Ovary (tissue), 7 donors: ENCODE measurements at regions not wholly inside any gene's neighbourhood (a gene's known extent, or its start where the extent isn't known, plus 50 kb on each side); places are given as distances from the start of the nearest gene placed in this dataset.

Source experiments
- DNase-seq, 5 donors: peaks; one replicate each; pipeline ENCODE4 v3.0.0-alpha.2; 2019 to 2020
- H3K27ac ChIP-seq, 2 donors: fragments of 200-600 bp; one replicate each; pipeline versions ENCODE4 v1.5.1 to v1.8.0; 2019 to 2022
- H3K27me3 ChIP-seq: fragments of 200-600 bp; one replicate; pipeline ENCODE4 v1.8.0; 2022
- H3K36me3 ChIP-seq: fragments of 200-600 bp; sonication (generic); one replicate; pipeline ENCODE4 v1.5.1; 2019
- H3K4me1 ChIP-seq: one replicate; pipeline ENCODE4 v1.8.1; 2013; ENCODE audit warnings: mild to moderate bottlenecking, moderate library complexity; ENCODE audit not compliant: insufficient read depth
- H3K4me3 ChIP-seq: fragments of 200-600 bp; sonication (generic); one replicate; pipeline ENCODE4 v1.5.1; 2017
- H3K9me3 ChIP-seq, 2 donors: fragments of 200-600 bp in 1 of 2; sonication (generic) in 1 of 2; one replicate each; pipeline versions ENCODE4 v1.5.1 to v1.8.1; 2013 to 2019; ENCODE audit warnings: mild to moderate bottlenecking in 1 of 2, moderate library complexity in 1 of 2
- CTCF ChIP-seq, 3 donors: fragments of 450-650 bp in 2 of 3; fragments of 200-600 bp in 1 of 3; IDR thresholded peaks; one replicate each; pipeline versions ENCODE4 v1.5.1 to v1.8.0; 2016 to 2022; ENCODE audit warnings: antibody characterized with exemption in 3 of 3, mild to moderate bottlenecking in 1 of 3
- EP300 ChIP-seq: sonication (generic); formaldehyde crosslinking; IDR thresholded peaks from one replicate; pipeline ENCODE4 v1.6.1; 2017; ENCODE audit warnings: antibody characterized with exemption
- POLR2A ChIP-seq: fragments of 450-650 bp; IDR thresholded peaks from one replicate; pipeline ENCODE4 v1.6.1; 2017; ENCODE audit warnings: antibody characterized with exemption, mild to moderate bottlenecking, moderate library complexity
- WGBS, 3 donors: extraction: QIAGEN DNeasy Blood & Tissue Kit in 1 of 3; methylation state at CpG; one replicate each; pipeline versions ENCODE4 v1.1.5 to v1.1.7; 2013 to 2017; 5-methylcytosine and 5-hydroxymethylcytosine counted together
- intact Hi-C, 4 donors: fragments of 100-400 bp; cut with DNase I; formaldehyde crosslinking; loops; one replicate each; pipeline versions ENCODE4 v1.11.0 to v1.15.1; 2022 to 2023
- donor health status: DM: no; HTN: no; CAD: no; lungs with moderate emphysema.
- donor health status: DM: no; HTN: no; CAD: no.
- donor health status: Bipolar disorder and iron deficiency.
- donor health status: DM: no; HTN: no; CAD: no.
- donor health status: DM: yes; HTN: yes; CAD: no.

DNA sequence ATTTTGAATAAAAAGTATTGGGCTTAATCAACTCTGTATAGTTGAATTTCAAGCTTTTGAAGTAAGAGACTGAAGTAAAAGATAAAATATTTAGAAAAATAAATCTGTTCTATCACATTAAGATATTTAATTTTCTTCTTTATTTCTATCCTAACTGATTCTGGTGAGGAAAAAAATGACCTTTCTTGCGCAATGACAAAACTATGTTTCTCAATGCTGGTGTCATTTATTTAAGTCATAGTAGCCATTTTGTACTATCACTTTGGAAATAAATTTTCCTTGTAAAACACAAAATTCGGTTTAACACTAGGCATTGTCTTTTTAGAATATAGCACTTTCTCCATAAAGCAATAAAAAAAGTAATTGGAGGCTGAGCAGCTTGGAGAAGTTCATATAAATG lies 728.0 kb downstream of the CDH9 start:
- 60 to 67% (median 63%) methylated on average over 2 of the region's 2 CpGs for WGBS, 3 donors
- Histone ChIP-seq H3K4me1 (no peaks in the 10 kb centered on the region), H3K27ac (no peak overlapping the region), H3K27me3 (no peaks in the 10 kb centered on the region), H3K4me3 (no peak overlapping the region), H3K9me3 (no peaks in the 10 kb centered on the region), H3K36me3 (no peaks in the 10 kb centered on the region)
- intact Hi-C loops: no loop called here
- TF ChIP-seq CTCF (IDR thresholded peaks at IDR 0.05) (no peak), POLR2A (no peak), EP300 (no peak)
- no peak for DNase-seq

DNA sequence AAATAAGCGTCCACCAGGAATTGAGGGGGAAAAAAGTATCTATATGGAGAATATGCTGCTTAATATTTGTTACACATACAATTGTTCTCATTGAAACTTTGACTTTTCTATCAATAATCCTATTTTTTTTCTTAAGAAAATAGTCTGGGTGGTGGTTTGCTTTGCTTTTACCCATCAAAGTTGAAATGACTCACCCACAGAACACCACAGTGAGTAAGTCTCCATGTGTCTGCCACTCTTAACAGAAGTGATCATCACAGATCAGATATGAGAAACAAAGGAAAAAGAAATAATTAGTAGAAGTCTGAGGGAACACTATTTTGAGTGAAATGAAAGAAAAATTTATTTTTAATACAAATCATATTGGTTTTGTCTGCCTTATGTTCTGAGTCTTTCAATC lies 742.8 kb downstream of the CDH9 start:
- WGBS, 3 donors: 81 to 90% (median 86%) methylated on average over 1 of the region's 1 CpG
- H3K4me1 ChIP-seq: no peaks in the 10 kb centered on the region

DNA sequence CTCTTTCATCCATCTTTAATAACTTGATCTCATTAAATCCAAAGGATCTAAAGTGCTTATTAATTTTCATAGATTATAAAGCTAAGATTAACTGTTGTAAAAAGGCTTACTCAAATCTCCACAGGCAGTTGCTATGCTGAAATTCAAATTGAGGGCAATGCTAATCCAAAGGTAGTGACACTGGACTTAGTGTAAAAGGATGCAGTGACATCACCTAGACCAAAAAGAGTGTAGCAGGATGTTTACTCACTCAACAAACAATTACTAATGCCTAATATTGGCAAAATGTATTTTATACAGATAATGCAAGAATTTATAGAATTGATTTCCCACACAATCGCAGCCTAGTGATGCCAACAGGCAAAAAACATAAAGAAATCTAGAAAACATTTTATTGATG lies 756.2 kb downstream of the CDH9 start:
- Histone ChIP-seq H3K4me1 (no peaks in the 10 kb centered on the region), H3K36me3 (no peaks in the 10 kb centered on the region), H3K4me3 (no peak overlapping the region), H3K9me3 (no peaks in the 10 kb centered on the region), H3K27me3 (no peaks in the 10 kb centered on the region), H3K27ac (no peak overlapping the region)
- no peak for DNase-seq
- TF ChIP-seq CTCF (IDR thresholded peaks at IDR 0.05) (no peak), EP300 (no peak), POLR2A (no peak)
- intact Hi-C loops: no loop called here
- 84 to 91% (median 88%) methylated on average over 1 of the region's 1 CpG for WGBS, 3 donors

More for the DNA sequence above, 742.8 kb downstream of the CDH9 start:
- Histone ChIP-seq H3K27ac (no peak overlapping the region), H3K36me3 (no peaks in the 10 kb centered on the region), H3K27me3 (no peaks in the 10 kb centered on the region), H3K9me3 (no peaks in the 10 kb centered on the region), H3K4me3 (no peak overlapping the region)
- intact Hi-C loops: no loop called here
- no peak for TF ChIP-seq EP300
- no peak for TF ChIP-seq POLR2A
- TF ChIP-seq CTCF (IDR thresholded peaks at IDR 0.05): no peak
- DNase-seq: no peak

- H3K4me3 ChIP-seq: no peak overlapping the region
- intact Hi-C loops: no loop called here
- DNase-seq: no peak
- no peaks in the 10 kb centered on the region for H3K27me3 ChIP-seq
- no peak for TF ChIP-seq POLR2A
- TF ChIP-seq CTCF (IDR thresholded peaks at IDR 0.05): no peak
- TF ChIP-seq EP300: no peak
- no peaks in the 10 kb centered on the region for H3K36me3 ChIP-seq
- 58 to 60% (median 60%) methylated on average over 2 of the region's 2 CpGs for WGBS, 3 donors
- H3K9me3 ChIP-seq: no peaks in the 10 kb centered on the region
- H3K4me1 ChIP-seq: no peaks in the 10 kb centered on the region
- H3K27ac ChIP-seq: no peak overlapping the region
Observed at GRCh38 chr5:26278078-26278477, 760.3 kb downstream of the CDH9 start.

DNA sequence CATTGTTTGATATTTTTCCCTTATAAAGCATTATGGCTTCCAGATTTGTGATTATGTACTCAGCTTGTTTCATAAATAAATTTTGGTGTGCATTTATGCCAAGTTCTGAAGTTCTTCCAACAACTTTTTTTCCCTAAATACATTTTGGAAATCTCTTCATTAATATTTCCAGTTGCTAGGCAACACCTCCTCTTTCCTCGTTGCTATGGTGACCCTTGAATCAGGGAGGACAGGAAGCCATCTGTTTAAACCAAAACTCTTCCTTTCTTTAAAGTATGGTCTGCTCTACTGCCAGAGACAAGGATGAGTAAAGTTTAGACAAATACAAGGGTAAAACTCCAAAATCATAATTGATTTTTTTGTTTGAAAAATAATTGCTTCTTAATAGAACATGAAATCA lies 779.3 kb downstream of the CDH9 start:
- no peaks in the 10 kb centered on the region for H3K27me3 ChIP-seq
- H3K9me3 ChIP-seq: no peaks in the 10 kb centered on the region
- TF ChIP-seq EP300 (no peak), POLR2A (no peak), CTCF (IDR thresholded peaks at IDR 0.05) (no peak)
- no peak for DNase-seq
- H3K36me3 ChIP-seq: no peaks in the 10 kb centered on the region
- H3K4me1 ChIP-seq: no peaks in the 10 kb centered on the region
- intact Hi-C loops: no loop called here
- 11 to 21% (median 11%) methylated on average over 1 of the region's 1 CpG for WGBS, 3 donors
- no peak overlapping the region for H3K4me3 ChIP-seq
- no peak overlapping the region for H3K27ac ChIP-seq
